ENCODE measurements at regions not wholly inside any gene's neighbourhood (a gene's known extent, or its start where the extent isn't known, plus 50 kb on each side); places are given as distances from the start of the nearest gene placed in this dataset.

GRCh38 chr17:71902894-71903506 lies 217.8 kb upstream of the SOX9 start:
- no peak for DNase-seq (ENCODE audit: low read depth)
- TF ChIP-seq CTCF (IDR thresholded peaks at IDR 0.05; ENCODE audit: insufficient read depth, low read depth, low read length), result no peak
- H3K4me3 ChIP-seq (ENCODE audit: low read depth, low read length), result no peak overlapping the region

- DNase-seq (ENCODE audit: low read depth), result no peak
- no peak for TF ChIP-seq CTCF (IDR thresholded peaks at IDR 0.05; ENCODE audit: insufficient read depth, low read depth, low read length)
- no peak overlapping the region for H3K4me3 ChIP-seq (ENCODE audit: low read depth, low read length)
These were observed 215.3 kb upstream of the SOX9 start for GRCh38 chr17:71905376-71906031.

- no peak overlapping the region for H3K4me3 ChIP-seq (ENCODE audit: low read depth, low read length)
- DNase-seq (ENCODE audit: low read depth), result no peak
- TF ChIP-seq CTCF (IDR thresholded peaks at IDR 0.05; ENCODE audit: insufficient read depth, low read depth, low read length), result no peak
These were observed 211.7 kb upstream of the SOX9 start for GRCh38 chr17:71909155-71909554.

- no peak overlapping the region for H3K4me3 ChIP-seq (ENCODE audit: low read depth, low read length)
- no peak for DNase-seq (ENCODE audit: low read depth)
- TF ChIP-seq CTCF (IDR thresholded peaks at IDR 0.05; ENCODE audit: insufficient read depth, low read depth, low read length), result no peak
These were observed 210.8 kb upstream of the SOX9 start for GRCh38 chr17:71910002-71910401.

- DNase-seq (ENCODE audit: low read depth), result no peak
- H3K4me3 ChIP-seq (ENCODE audit: low read depth, low read length), result no peak overlapping the region
- no peak for TF ChIP-seq CTCF (IDR thresholded peaks at IDR 0.05; ENCODE audit: insufficient read depth, low read depth, low read length)
These were observed 206.8 kb upstream of the SOX9 start for GRCh38 chr17:71914042-71914441.

GRCh38 chr17:71914812-71915211 lies 206.0 kb upstream of the SOX9 start:
- no peak overlapping the region for H3K4me3 ChIP-seq (ENCODE audit: low read depth, low read length)
- DNase-seq (ENCODE audit: low read depth), result no peak
- TF ChIP-seq CTCF (IDR thresholded peaks at IDR 0.05; ENCODE audit: insufficient read depth, low read depth, low read length), result no peak

GRCh38 chr17:71917715-71918114 lies 203.1 kb upstream of the SOX9 start:
- H3K4me3 ChIP-seq (ENCODE audit: low read depth, low read length), result no peak overlapping the region
- TF ChIP-seq CTCF (IDR thresholded peaks at IDR 0.05; ENCODE audit: insufficient read depth, low read depth, low read length), result no peak
- no peak for DNase-seq (ENCODE audit: low read depth)

Measured in fibroblast of villous mesenchyme (primary cell).